ENCODE measurements at regions not wholly inside any gene's neighbourhood (a gene's known extent, or its start where the extent isn't known, plus 50 kb on each side); places are given as distances from the start of the nearest gene placed in this dataset.
"Not testable (repeated sequence)": the region's sequence is repeated elsewhere in the genome, so short reads cannot be mapped to it uniquely, and the experiment has no call there.

DNA sequence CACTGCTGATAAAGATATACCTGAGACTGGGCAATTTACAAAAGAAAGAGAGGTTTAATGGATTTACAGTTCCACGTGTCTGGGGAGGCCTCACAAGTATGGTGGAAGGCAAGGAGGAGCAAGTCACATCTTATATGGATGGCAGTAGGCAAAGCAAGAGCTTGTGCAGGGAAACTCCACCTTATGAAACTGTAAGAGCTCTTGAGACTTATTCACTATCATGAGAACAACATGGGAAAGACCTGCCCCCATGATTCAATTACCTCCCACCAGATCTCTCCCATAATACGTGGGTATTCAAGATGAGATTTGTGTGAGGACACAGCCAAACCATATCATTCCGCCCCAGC lies 55.4 kb upstream of the NAMPT start:
- not testable (repeated sequence) for DNase-seq

DNA sequence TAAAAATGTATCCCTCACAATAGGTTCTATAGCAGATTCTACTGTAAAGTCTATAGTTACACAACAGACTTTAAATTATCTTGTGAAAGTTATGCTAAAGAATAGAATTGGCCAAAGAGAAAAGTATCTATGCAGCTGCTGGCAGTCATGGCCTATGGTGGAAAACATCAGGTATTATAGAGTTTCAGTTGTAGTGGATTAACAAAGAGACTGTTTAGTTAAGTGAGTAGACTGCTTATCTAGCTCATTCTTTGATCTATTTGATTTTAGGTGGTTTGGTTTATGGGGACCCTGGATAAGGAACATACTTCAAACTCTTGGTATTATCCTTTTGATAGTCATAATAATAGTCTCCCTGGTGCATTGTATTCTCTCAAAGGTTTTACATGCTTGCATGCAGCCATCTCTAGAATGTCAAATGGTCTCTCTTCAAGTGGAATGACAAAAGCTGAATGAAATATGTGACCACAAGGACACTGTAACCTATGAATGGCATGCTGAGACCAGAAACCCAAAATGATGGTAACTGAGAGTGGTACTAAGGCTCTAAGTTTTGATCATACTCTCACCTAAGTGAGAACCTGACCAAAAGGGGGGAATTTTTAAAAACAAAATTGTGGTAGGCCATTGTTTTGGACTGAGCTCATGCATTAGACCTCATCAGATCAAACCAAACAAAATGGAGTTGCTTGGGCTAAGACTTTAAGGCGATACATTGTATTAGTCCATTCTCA lies 54.9 kb upstream of the NAMPT start:
- no peak for DNase-seq

DNA sequence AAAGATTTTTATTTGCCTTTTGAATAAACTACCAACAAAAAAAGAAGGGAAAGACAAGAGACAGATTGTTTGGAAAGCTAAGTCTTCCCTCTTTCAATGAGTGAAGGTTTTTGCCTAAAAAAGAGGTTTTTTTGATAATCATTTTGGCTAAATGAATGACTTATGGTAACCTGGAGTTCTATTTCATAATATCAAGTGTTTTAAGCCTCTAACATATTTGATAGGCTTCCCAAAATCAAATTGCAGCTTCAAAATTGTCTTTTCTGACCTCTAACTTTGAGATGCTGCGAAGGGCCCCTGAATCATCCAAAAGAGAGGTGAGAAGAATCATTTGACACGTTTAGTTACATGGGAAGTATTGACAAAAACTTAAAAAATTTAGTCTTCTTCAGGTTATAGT lies 53.0 kb upstream of the NAMPT start:
- DNase-seq = no peak

DNA sequence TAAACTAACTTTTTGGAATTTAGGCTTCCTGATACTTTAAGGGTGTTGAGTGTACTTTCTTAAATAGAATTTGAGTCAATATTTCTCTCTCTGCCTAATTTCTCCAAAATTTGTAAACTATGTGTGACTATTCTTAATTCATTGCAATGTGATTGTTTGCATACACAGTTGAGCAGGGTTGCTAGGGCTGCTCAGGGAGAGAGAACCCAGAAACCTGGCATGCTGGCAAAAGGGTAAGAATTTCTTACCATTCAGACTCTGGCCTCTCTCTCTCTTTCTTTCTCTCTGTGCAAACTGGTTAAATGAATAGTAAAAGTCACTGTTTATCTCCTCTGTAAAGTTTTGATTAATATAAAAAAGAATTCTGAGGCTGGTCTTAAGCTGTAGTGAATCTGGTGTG lies 51.0 kb upstream of the NAMPT start:
- no peak for DNase-seq
